Urinary bladder (tissue), 4 donors: ENCODE measurements at regions not wholly inside any gene's neighbourhood (a gene's known extent, or its start where the extent isn't known, plus 50 kb on each side); places are given as distances from the start of the nearest gene placed in this dataset. TPM values are rescaled to one million over a fixed set of nuclear protein-coding genes. Genes with fewer than 3 reads are reported as not detected.

Experiments
- DNase-seq: peaks from one replicate; pipeline ENCODE4 v3.0.0-alpha.2; 2015; ENCODE audit errors: extremely low spot score
- H3K27ac ChIP-seq: one replicate; pipeline ENCODE4 v1.5.1; 2013; ENCODE audit warnings: low read depth, mild to moderate bottlenecking, moderate library complexity
- H3K36me3 ChIP-seq: one replicate; pipeline ENCODE4 v1.6.1; 2013; ENCODE audit warnings: mild to moderate bottlenecking, moderate library complexity; ENCODE audit not compliant: insufficient read depth
- H3K4me1 ChIP-seq: one replicate; pipeline ENCODE4 v1.6.1; 2013; ENCODE audit warnings: mild to moderate bottlenecking, moderate library complexity; ENCODE audit not compliant: insufficient read depth
- H3K4me3 ChIP-seq: one replicate; pipeline ENCODE4 v1.5.1; 2013; ENCODE audit warnings: low read depth, low read length
- WGBS: extraction: QIAGEN DNeasy Blood & Tissue Kit; methylation state at CpG from one replicate; pipeline ENCODE4 v1.1.7; 2013; 5-methylcytosine and 5-hydroxymethylcytosine counted together
- small RNA-seq: library from RNA; depleted of rRNA; stranded (forward); fragments of <200 nt; gene quantifications from one replicate; pipeline ENCODE3, GENCODE V24; 2014
- donor health status: healthy with polysubstance abuse.
- donor health status: healthy.

DNA sequence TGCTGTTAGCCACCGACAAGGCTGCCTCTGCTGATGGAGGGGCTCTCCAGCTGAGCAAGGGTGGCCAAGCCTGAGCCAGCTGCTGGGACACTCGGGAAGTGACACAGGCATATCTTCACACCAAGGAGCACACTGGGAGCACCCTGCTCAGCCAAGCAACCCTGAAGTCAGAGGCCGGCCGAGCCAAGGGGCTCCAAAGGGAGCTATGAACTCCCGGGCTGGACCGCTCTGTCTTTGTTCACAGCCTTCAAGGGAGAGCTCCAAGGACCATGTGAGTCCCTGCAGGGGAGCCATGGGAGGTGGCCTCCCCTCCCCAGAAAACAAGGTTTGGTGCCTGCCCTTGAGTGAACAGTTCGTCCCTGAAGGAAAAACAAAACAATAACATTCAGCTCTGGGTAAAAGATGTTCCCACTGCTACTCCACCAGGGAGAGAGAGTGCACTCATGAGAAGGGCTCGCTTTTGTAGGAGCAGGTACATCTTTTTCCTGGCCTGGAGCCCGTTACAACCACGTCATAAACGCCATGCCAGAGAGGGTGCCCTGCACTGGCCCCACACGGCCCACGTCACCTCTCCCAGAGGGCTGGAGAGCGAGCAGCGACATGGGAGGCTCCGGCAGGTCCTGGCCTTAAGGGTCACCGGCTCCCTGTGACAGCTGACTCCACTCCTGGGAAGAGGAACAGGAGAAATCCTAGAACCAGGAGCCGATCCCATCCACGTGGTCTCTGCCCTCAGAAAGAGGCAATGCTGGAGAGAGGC lies 56.3 kb upstream of the SLC25A33 start:
- 77% methylated on average over 19 of the region's 19 CpGs for WGBS
- Histone ChIP-seq H3K4me1 (no peaks in the 10 kb centered on the region), H3K27ac (no peak overlapping the region), H3K4me3 (no peak overlapping the region), H3K36me3 (no peaks in the 10 kb centered on the region)
- DNase-seq, result no peak

GRCh38 chr1:9486466-9487140 lies 52.7 kb upstream of the SLC25A33 start:
- no peak overlapping the region for H3K27ac ChIP-seq
- no peaks in the 10 kb centered on the region for H3K4me1 ChIP-seq
- DNase-seq, result peak; percentile 73
- no peaks in the 10 kb centered on the region for H3K36me3 ChIP-seq
- H3K4me3 ChIP-seq, result no peak overlapping the region
- 66% methylated on average over 12 of the region's 12 CpGs for WGBS

Small RNAs in the stretch of these regions (small RNA-seq; reads per million reads assigned to genes)
- not detected for gene RNA5SP40
